Esophagus squamous epithelium (tissue), 4 donors: ENCODE measurements at regions not wholly inside any gene's neighbourhood (a gene's known extent, or its start where the extent isn't known, plus 50 kb on each side); places are given as distances from the start of the nearest gene placed in this dataset.

Experiments
- POLR2A ChIP-seq, 4 donors: fragments of 450-650 bp; IDR thresholded peaks; one replicate each; pipeline ENCODE4 v1.6.1; 2017; ENCODE audit warnings: antibody characterized with exemption in 4 of 4, mild to moderate bottlenecking in 4 of 4, moderate library complexity in 3 of 4
- TF ChIP-seq, protein P1 (sequence below), 6 experiments: fragments of 450-650 bp in 4 of 6; fragments of 200-600 bp in 2 of 6; sonication (generic) in 2 of 6; IDR thresholded peaks; one replicate each; pipeline ENCODE4 v1.5.1; 2016 to 2019; ENCODE audit warnings: antibody characterized with exemption in 6 of 6, mild to moderate bottlenecking in 4 of 6, moderate library complexity in 4 of 6

DNA sequence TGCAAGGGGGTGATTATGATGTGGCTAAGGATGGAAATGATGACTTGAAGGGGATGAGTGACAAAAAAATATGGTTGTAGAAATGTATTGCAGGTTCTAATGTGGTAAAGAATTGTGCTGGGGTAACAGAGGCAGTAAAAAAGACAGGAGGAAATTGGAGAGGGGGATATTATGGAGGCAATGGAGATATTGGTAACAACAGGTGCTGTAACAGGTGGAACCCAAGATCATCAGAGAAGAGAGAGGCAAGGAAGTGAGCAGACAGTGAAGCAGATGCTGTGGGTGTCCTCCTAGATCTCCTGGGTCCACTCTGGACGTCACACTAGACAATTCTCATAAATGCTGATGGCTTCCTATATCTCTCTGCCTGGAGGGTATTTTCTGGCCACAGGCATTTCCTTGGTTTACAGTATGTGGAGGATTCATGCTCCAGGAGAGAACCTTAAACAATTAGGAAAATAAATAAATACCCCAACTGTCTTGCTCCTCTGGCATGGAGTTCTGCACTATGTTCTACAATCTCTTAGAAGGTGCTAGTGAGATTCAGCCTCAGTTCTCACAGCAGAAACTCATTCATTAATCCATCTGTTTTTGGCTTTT is 620.3 kb upstream of the PLXNA2 start:
- TF ChIP-seq, protein P1, sequence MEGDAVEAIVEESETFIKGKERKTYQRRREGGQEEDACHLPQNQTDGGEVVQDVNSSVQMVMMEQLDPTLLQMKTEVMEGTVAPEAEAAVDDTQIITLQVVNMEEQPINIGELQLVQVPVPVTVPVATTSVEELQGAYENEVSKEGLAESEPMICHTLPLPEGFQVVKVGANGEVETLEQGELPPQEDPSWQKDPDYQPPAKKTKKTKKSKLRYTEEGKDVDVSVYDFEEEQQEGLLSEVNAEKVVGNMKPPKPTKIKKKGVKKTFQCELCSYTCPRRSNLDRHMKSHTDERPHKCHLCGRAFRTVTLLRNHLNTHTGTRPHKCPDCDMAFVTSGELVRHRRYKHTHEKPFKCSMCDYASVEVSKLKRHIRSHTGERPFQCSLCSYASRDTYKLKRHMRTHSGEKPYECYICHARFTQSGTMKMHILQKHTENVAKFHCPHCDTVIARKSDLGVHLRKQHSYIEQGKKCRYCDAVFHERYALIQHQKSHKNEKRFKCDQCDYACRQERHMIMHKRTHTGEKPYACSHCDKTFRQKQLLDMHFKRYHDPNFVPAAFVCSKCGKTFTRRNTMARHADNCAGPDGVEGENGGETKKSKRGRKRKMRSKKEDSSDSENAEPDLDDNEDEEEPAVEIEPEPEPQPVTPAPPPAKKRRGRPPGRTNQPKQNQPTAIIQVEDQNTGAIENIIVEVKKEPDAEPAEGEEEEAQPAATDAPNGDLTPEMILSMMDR (IDR thresholded peaks at IDR 0.05): no peak
- TF ChIP-seq POLR2A (IDR thresholded peaks at IDR 0.05): no peak
